22Rv1 (cell line): ENCODE measurements at regions not wholly inside any gene's neighbourhood (a gene's known extent, or its start where the extent isn't known, plus 50 kb on each side); places are given as distances from the start of the nearest gene placed in this dataset.
"Not testable (repeated sequence)": the region's sequence is repeated elsewhere in the genome, so short reads cannot be mapped to it uniquely, and the experiment has no call there.

Source experiments
- CTCF ChIP-seq: fragments of 450-650 bp; IDR thresholded peaks from 2 replicates; pipeline ENCODE4 v1.5.1; 2017; ENCODE audit warnings: mild to moderate bottlenecking
- ZFX ChIP-seq: fragments of 450-650 bp; IDR thresholded peaks from 2 replicates; pipeline ENCODE4 v1.6.1; 2017; ENCODE audit warnings: antibody characterized with exemption, borderline replicate concordance

- TF ChIP-seq CTCF, ZFX: not testable (repeated sequence)
Measured at GRCh38 chr6:26835707-26836106, 176.2 kb upstream of the ZNF322 start.
